ENCODE measurements at regions not wholly inside any gene's neighbourhood (a gene's known extent, or its start where the extent isn't known, plus 50 kb on each side); places are given as distances from the start of the nearest gene placed in this dataset.

DNA sequence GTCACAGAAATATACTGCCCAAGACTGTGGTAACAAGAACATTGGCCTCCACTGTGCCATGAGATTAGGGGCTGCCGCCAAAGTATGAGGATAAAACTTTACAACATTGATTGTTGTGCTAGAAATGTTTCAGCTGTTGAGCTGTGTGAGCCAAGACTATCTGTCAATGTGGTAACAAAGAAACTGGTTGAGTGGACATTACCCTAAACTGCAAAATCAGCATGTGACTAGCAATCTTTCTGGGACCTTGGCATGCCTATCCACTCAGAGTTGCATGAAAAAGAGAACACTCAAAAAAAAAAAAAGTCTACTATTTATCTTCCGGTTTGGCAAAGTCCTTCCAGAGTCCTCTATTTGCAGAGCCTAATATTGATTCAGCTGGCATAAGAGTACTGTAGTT is 605.6 kb upstream of the CNTNAP2 start:
- Histone ChIP-seq H2AFZ (ENCODE audit: low read length) (no peak overlapping the region), H3K9ac (ENCODE audit: low read length) (no peak overlapping the region), H3K4me1 (ENCODE audit: insufficient read depth, low read length, severe bottlenecking) (no peaks in the 10 kb centered on the region), H3K36me3 (ENCODE audit: insufficient read depth, low read length) (no peaks in the 10 kb centered on the region), H3K79me2 (ENCODE audit: insufficient read depth, low read length) (no peaks in the 10 kb centered on the region), H3K27me3 (ENCODE audit: insufficient read depth, low read length) (no peaks in the 10 kb centered on the region), H3F3A (ENCODE audit: insufficient read depth, low read length) (no peaks in the 10 kb centered on the region), H3K4me2 (ENCODE audit: low read length) (no peak overlapping the region), H3K9me3 (ENCODE audit: low read length) (no peaks in the 10 kb centered on the region), H3K9me2 (ENCODE audit: low read depth, low read length) (no peaks in the 10 kb centered on the region; the same call in 1 of the 2 replicates), H3K4me3 (ENCODE audit: low read depth, low read length, poor library complexity, severe bottlenecking) (no peak overlapping the region), H3K27ac (ENCODE audit: low read depth, low read length, poor library complexity, severe bottlenecking) (no peak overlapping the region), H4K20me1 (ENCODE audit: insufficient read depth, low read length) (no peaks in the 10 kb centered on the region; the same call in 1 of the 2 replicates)
- TF ChIP-seq EZH2 (IDR thresholded peaks at IDR 0.05; ENCODE audit: borderline replicate concordance, low read length), result no peak
- TF ChIP-seq, protein P1, sequence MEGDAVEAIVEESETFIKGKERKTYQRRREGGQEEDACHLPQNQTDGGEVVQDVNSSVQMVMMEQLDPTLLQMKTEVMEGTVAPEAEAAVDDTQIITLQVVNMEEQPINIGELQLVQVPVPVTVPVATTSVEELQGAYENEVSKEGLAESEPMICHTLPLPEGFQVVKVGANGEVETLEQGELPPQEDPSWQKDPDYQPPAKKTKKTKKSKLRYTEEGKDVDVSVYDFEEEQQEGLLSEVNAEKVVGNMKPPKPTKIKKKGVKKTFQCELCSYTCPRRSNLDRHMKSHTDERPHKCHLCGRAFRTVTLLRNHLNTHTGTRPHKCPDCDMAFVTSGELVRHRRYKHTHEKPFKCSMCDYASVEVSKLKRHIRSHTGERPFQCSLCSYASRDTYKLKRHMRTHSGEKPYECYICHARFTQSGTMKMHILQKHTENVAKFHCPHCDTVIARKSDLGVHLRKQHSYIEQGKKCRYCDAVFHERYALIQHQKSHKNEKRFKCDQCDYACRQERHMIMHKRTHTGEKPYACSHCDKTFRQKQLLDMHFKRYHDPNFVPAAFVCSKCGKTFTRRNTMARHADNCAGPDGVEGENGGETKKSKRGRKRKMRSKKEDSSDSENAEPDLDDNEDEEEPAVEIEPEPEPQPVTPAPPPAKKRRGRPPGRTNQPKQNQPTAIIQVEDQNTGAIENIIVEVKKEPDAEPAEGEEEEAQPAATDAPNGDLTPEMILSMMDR (IDR thresholded peaks at IDR 0.05; ENCODE audit: low read length), result no peak

DNA sequence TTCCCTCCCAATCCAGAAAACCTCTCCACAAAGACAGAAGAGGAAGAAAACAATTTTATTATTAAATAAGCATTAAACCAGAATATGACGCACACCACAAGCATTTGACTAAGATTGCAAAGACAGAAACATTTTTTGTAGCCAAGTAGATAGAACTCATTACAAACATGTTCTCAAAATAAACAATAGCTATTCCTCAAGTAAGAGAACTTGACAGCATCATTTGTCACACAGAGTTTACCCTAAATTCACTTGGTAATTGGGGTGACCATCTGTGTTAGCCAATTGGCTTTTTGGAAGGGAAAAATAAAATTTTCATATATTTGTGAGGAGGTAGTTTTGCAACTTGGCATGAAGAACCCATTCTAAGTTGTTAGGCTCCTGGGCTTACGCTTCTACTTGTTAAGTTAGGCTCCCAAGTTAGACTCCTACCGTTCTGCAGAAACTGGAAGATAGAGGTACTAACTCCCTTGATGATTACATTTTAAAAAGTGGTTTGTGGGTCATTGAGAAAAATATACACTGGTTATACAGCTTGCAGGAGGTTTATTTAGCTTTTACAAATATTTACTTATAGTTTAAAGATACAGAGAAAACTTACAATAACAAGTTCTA is 618.6 kb upstream of the CNTNAP2 start:
- no peaks in the 10 kb centered on the region for H3K9me3 ChIP-seq (ENCODE audit: low read length)
- no peak overlapping the region for H2AFZ ChIP-seq (ENCODE audit: low read length)
- no peaks in the 10 kb centered on the region for H3K4me1 ChIP-seq (ENCODE audit: insufficient read depth, low read length, severe bottlenecking)
- TF ChIP-seq EZH2 (IDR thresholded peaks at IDR 0.05; ENCODE audit: borderline replicate concordance, low read length), result no peak
- TF ChIP-seq, protein P1 (IDR thresholded peaks at IDR 0.05; ENCODE audit: low read length), result no peak
- no peaks in the 10 kb centered on the region for H3K36me3 ChIP-seq (ENCODE audit: insufficient read depth, low read length)
- no peak overlapping the region for H3K9ac ChIP-seq (ENCODE audit: low read length)
- no peak overlapping the region for H3K27ac ChIP-seq (ENCODE audit: low read depth, low read length, poor library complexity, severe bottlenecking)
- no peaks in the 10 kb centered on the region for H4K20me1 ChIP-seq (ENCODE audit: insufficient read depth, low read length)
- no peak overlapping the region for H3K4me2 ChIP-seq (ENCODE audit: low read length)
- H3K4me3 ChIP-seq (ENCODE audit: low read depth, low read length, poor library complexity, severe bottlenecking), result no peak overlapping the region
- no peaks in the 10 kb centered on the region for H3K79me2 ChIP-seq (ENCODE audit: insufficient read depth, low read length)
- no peaks in the 10 kb centered on the region for H3F3A ChIP-seq (ENCODE audit: insufficient read depth, low read length)
- H3K9me2 ChIP-seq (ENCODE audit: low read depth, low read length), result no peaks in the 10 kb centered on the region
- H3K27me3 ChIP-seq (ENCODE audit: insufficient read depth, low read length), result no peaks in the 10 kb centered on the region

DNA sequence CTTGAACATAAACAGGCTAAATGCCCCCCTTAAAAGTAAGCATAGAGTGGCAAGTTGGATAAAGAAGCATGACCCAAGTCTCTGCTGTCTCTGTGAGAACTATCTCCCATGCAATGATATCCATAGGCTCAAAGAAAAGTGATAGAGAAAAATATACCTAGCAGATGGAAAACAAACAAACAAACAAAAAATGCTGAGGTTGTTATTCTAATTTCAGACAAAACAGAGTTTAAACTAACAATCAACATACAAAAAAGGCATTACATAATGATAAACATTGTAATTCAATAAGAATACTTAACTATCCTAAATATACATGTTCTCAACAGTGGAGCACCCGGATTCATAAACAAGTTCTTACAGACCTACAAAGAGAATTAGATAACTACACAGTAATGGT is 626.2 kb upstream of the CNTNAP2 start:
- H3K79me2 ChIP-seq (ENCODE audit: insufficient read depth, low read length), result no peaks in the 10 kb centered on the region
- H2AFZ ChIP-seq (ENCODE audit: low read length), result no peak overlapping the region
- no peak overlapping the region for H3K4me3 ChIP-seq (ENCODE audit: low read depth, low read length, poor library complexity, severe bottlenecking)
- H3K4me1 ChIP-seq (ENCODE audit: insufficient read depth, low read length, severe bottlenecking), result no peaks in the 10 kb centered on the region
- H3K36me3 ChIP-seq (ENCODE audit: insufficient read depth, low read length), result no peaks in the 10 kb centered on the region
- no peaks in the 10 kb centered on the region for H4K20me1 ChIP-seq (ENCODE audit: insufficient read depth, low read length)
- no peak overlapping the region for H3K27ac ChIP-seq (ENCODE audit: low read depth, low read length, poor library complexity, severe bottlenecking)
- H3F3A ChIP-seq (ENCODE audit: insufficient read depth, low read length), result no peaks in the 10 kb centered on the region
- H3K9ac ChIP-seq (ENCODE audit: low read length), result no peak overlapping the region
- no peaks in the 10 kb centered on the region for H3K9me3 ChIP-seq (ENCODE audit: low read length)
- H3K4me2 ChIP-seq (ENCODE audit: low read length), result no peak overlapping the region
- no peaks in the 10 kb centered on the region for H3K9me2 ChIP-seq (ENCODE audit: low read depth, low read length)
- H3K27me3 ChIP-seq (ENCODE audit: insufficient read depth, low read length), result no peaks in the 10 kb centered on the region
- no peak for TF ChIP-seq EZH2 (IDR thresholded peaks at IDR 0.05; ENCODE audit: borderline replicate concordance, low read length)
- TF ChIP-seq, protein P1 (IDR thresholded peaks at IDR 0.05; ENCODE audit: low read length), result no peak

Measured in OCI-LY1 (cell line).